Smooth muscle cell (in vitro differentiated cells): ENCODE measurements at regions not wholly inside any gene's neighbourhood (a gene's known extent, or its start where the extent isn't known, plus 50 kb on each side); places are given as distances from the start of the nearest gene placed in this dataset.
"Not testable (repeated sequence)": the region's sequence is repeated elsewhere in the genome, so short reads cannot be mapped to it uniquely, and the experiment has no call there.

Experiments used
- DNase-seq: peaks from one replicate; lab custom pipeline; 2025; ENCODE audit not compliant: unreplicated experiment; lab: John Stamatoyannopoulos, UW
- H2AFZ ChIP-seq: fragments of 200-600 bp; sonication (generic); 2 replicates; pipeline ENCODE4 v1.6.0; 2016; ENCODE audit warnings: antibody characterized with exemption, low read depth, mild to moderate bottlenecking
- H3F3A ChIP-seq: fragments of 200-600 bp; sonication (generic); 2 replicates; pipeline ENCODE4 v1.6.0; 2017; ENCODE audit warnings: antibody characterized with exemption, low read depth
- H3K27ac ChIP-seq: fragments of 200-600 bp; sonication (generic); 2 replicates; pipeline ENCODE4 v1.5.1; 2016; ENCODE audit warnings: low read depth, mild to moderate bottlenecking
- H3K27me3 ChIP-seq: fragments of 200-600 bp; sonication (generic); 2 replicates; pipeline ENCODE4 v1.6.1; 2016; ENCODE audit warnings: low read depth, mild to moderate bottlenecking
- H3K36me3 ChIP-seq: fragments of 200-600 bp; sonication (generic); 2 replicates; pipeline ENCODE4 v1.5.1; 2016; ENCODE audit warnings: low read depth
- H3K4me1 ChIP-seq: fragments of 200-600 bp; sonication (generic); 2 replicates; pipeline ENCODE4 v1.5.1; 2016; ENCODE audit warnings: low read depth
- H3K4me2 ChIP-seq: fragments of 200-600 bp; sonication (generic); 2 replicates; pipeline ENCODE4 v1.6.0; 2016; ENCODE audit warnings: mild to moderate bottlenecking
- H3K4me3 ChIP-seq: fragments of 200-600 bp; sonication (generic); 2 replicates; pipeline ENCODE4 v1.5.1; 2016; ENCODE audit warnings: mild to moderate bottlenecking
- H3K79me2 ChIP-seq: fragments of 200-600 bp; sonication (generic); 2 replicates; pipeline ENCODE4 v1.6.0; 2016; ENCODE audit warnings: low read depth, mild to moderate bottlenecking
- H3K9ac ChIP-seq: fragments of 200-600 bp; sonication (generic); 2 replicates; pipeline ENCODE4 v1.6.0; 2016; ENCODE audit warnings: low read depth
- H3K9me3 ChIP-seq: fragments of 200-600 bp; sonication (generic); replicated peaks from 2 replicates; pipeline ENCODE4 v1.5.1; 2016; ENCODE audit warnings: low read depth
- H4K20me1 ChIP-seq: fragments of 200-600 bp; sonication (generic); 2 replicates; pipeline ENCODE4 v1.6.0; 2016; ENCODE audit warnings: low read depth
- CTCF ChIP-seq: fragments of 200-600 bp; sonication (generic); IDR thresholded peaks from 2 replicates; pipeline ENCODE4 v1.5.1; 2017; ENCODE audit warnings: borderline replicate concordance, mild to moderate bottlenecking, antibody characterized with exemption; ENCODE audit not compliant: insufficient read depth, poor library complexity, severe bottlenecking
- WGBS: methylation state at CpG from one replicate; pipeline ENCODE4 v1.1.7; 2016; ENCODE audit warnings: low lambda C conversion rate; 5-methylcytosine and 5-hydroxymethylcytosine counted together

GRCh38 chr12:9340422-9341259 is 132.4 kb upstream of the PZP start:
- H3K79me2 ChIP-seq: no peaks in the 10 kb centered on the region
- H3K27me3 ChIP-seq: no peaks in the 10 kb centered on the region
- no peak for DNase-seq
- no peaks in the 10 kb centered on the region for H3K4me1 ChIP-seq
- H3K9ac ChIP-seq: no peak overlapping the region
- no peak overlapping the region for H3K27ac ChIP-seq
- H3K4me2 ChIP-seq: no peak overlapping the region
- H4K20me1 ChIP-seq: no peaks in the 10 kb centered on the region
- WGBS: 68% methylated on average over 8 of the region's 8 CpGs
- no peak for TF ChIP-seq CTCF
- no peaks in the 10 kb centered on the region for H3K9me3 ChIP-seq
- H3K36me3 ChIP-seq: no peaks in the 10 kb centered on the region
- H2AFZ ChIP-seq: no peak overlapping the region
- H3K4me3 ChIP-seq: no peak overlapping the region
- no peaks in the 10 kb centered on the region for H3F3A ChIP-seq

- H3K4me2 ChIP-seq: no peak overlapping the region
- DNase-seq: no peak
- no peak overlapping the region for H3K4me3 ChIP-seq
- no peaks in the 10 kb centered on the region for H3K79me2 ChIP-seq
- no peaks in the 10 kb centered on the region for H3K4me1 ChIP-seq
- no peaks in the 10 kb centered on the region for H3F3A ChIP-seq
- no peak overlapping the region for H3K9ac ChIP-seq
- no peaks in the 10 kb centered on the region for H3K36me3 ChIP-seq
- no peak overlapping the region for H3K27ac ChIP-seq
- no peak for TF ChIP-seq CTCF
- no peak overlapping the region for H2AFZ ChIP-seq
- no peaks in the 10 kb centered on the region for H4K20me1 ChIP-seq
- H3K27me3 ChIP-seq: no peaks in the 10 kb centered on the region
- H3K9me3 ChIP-seq: no peaks in the 10 kb centered on the region
Observed at GRCh38 chr12:9337656-9338055, 129.5 kb upstream of the PZP start.

- 92% methylated on average over 7 of the region's 7 CpGs for WGBS
- H2AFZ ChIP-seq, H3K9ac ChIP-seq, H3K4me1 ChIP-seq, H3K79me2 ChIP-seq, H3K27me3 ChIP-seq, DNase-seq, H3K9me3 ChIP-seq, H3K36me3 ChIP-seq, H3K4me3 ChIP-seq, H4K20me1 ChIP-seq, H3F3A ChIP-seq, H3K4me2 ChIP-seq, H3K27ac ChIP-seq: not testable (repeated sequence)
Observed at GRCh38 chr12:9336375-9337011, 128.3 kb upstream of the PZP start.

- no peaks in the 10 kb centered on the region for H4K20me1 ChIP-seq
Observed at GRCh38 chr12:9335867-9336266, 127.7 kb upstream of the PZP start.

More at GRCh38 chr12:9335867-9336266, 127.7 kb upstream of the PZP start:
- DNase-seq: no peak
- H3K9me3 ChIP-seq: no peaks in the 10 kb centered on the region
- 81% methylated on average over 5 of the region's 5 CpGs for WGBS
- no peaks in the 10 kb centered on the region for H3K4me1 ChIP-seq
- H3K79me2 ChIP-seq: no peaks in the 10 kb centered on the region
- no peaks in the 10 kb centered on the region for H3K36me3 ChIP-seq
- H3K4me3 ChIP-seq: no peak overlapping the region
- H3K9ac ChIP-seq: no peak overlapping the region
- no peaks in the 10 kb centered on the region for H3K27me3 ChIP-seq
- H3K4me2 ChIP-seq: no peak overlapping the region
- H3K27ac ChIP-seq: no peak overlapping the region
- no peaks in the 10 kb centered on the region for H3F3A ChIP-seq
- no peak for TF ChIP-seq CTCF
- no peak overlapping the region for H2AFZ ChIP-seq
